Osteoblast (primary cell): ENCODE measurements at regions not wholly inside any gene's neighbourhood (a gene's known extent, or its start where the extent isn't known, plus 50 kb on each side); places are given as distances from the start of the nearest gene placed in this dataset.

ENCODE experiments used
- DNase-seq: peaks from one replicate; pipeline ENCODE4 v3.0.0; 2011; ENCODE audit warnings: low spot score, mixed read lengths; ENCODE audit not compliant: insufficient read length; ENCODE audit errors: missing footprints
- H2AFZ ChIP-seq: 2 replicates; pipeline ENCODE4 v1.6.0; 2011; ENCODE audit warnings: mild to moderate bottlenecking, low read length
- H3K27ac ChIP-seq: 2 replicates; pipeline ENCODE4 v1.5.1; 2011; ENCODE audit warnings: mild to moderate bottlenecking, low read depth, low read length, moderate library complexity
- H3K27me3 ChIP-seq: 2 replicates; pipeline ENCODE4 v1.6.0; 2012; ENCODE audit warnings: mild to moderate bottlenecking, control low read depth, inconsistent platforms, low read length, moderate library complexity; ENCODE audit not compliant: insufficient read depth
- H3K36me3 ChIP-seq: 2 replicates; pipeline ENCODE4 v1.5.1; 2011; ENCODE audit warnings: mild to moderate bottlenecking, low read length, control low read depth, moderate library complexity; ENCODE audit not compliant: insufficient read depth
- H3K4me1 ChIP-seq: 2 replicates; pipeline ENCODE4 v1.5.1; 2011; ENCODE audit warnings: mild to moderate bottlenecking, low read length, control low read depth, moderate library complexity; ENCODE audit not compliant: insufficient read depth
- H3K4me2 ChIP-seq: 2 replicates; pipeline ENCODE4 v1.6.0; 2011; ENCODE audit warnings: mild to moderate bottlenecking, low read length; ENCODE audit not compliant: insufficient read depth
- H3K4me3 ChIP-seq: fragments of 200-600 bp; sonication (generic); 3 replicates; pipeline ENCODE4 v1.5.1; 2012; ENCODE audit warnings: mild to moderate bottlenecking, low read length, inconsistent platforms; ENCODE audit not compliant: insufficient read depth
- H3K79me2 ChIP-seq: 2 replicates; pipeline ENCODE4 v1.6.0; 2012; ENCODE audit warnings: mild to moderate bottlenecking, low read length, control low read depth, inconsistent platforms; ENCODE audit not compliant: insufficient read depth
- H3K9me3 ChIP-seq: 2 replicates; pipeline ENCODE4 v1.5.1; 2011; ENCODE audit warnings: low read depth, low read length, control low read depth
- H4K20me1 ChIP-seq: 2 replicates; pipeline ENCODE4 v1.6.0; 2012; ENCODE audit warnings: mild to moderate bottlenecking, low read length, control low read depth; ENCODE audit not compliant: insufficient read depth
- CTCF ChIP-seq: IDR thresholded peaks from 2 replicates; pipeline ENCODE4 v1.5.1; 2011; ENCODE audit warnings: mild to moderate bottlenecking, low read depth, low read length, moderate library complexity; ENCODE audit errors: extremely low read depth

DNA sequence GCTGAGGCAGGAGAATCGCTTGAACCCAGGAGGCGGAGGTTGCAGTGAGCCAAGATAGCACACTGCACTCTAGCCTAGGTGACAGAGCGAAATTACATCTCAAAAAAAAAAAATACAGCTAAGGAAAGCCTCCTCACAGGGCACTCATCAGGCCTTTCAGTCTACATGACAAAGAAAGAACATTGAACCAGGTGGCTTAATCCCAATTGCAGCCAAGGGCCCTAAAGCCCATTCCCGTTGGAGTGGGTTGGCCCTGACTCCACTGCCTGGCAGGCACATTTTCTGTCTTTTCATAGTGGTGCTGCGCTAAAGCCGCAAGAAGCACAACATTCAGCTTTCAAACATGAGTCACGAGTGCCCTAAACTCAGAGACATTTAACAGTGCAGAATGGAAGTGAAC lies 372.5 kb downstream of the RNF144A start:
- no peaks in the 10 kb centered on the region for H3K36me3 ChIP-seq
- H3K9me3 ChIP-seq: no peaks in the 10 kb centered on the region
- TF ChIP-seq CTCF: no peak
- H4K20me1 ChIP-seq: no peaks in the 10 kb centered on the region
- no peak overlapping the region for H3K27ac ChIP-seq
- H3K79me2 ChIP-seq: no peaks in the 10 kb centered on the region
- H3K4me3 ChIP-seq: no peak overlapping the region
- H3K4me2 ChIP-seq: no peak overlapping the region
- no peaks in the 10 kb centered on the region for H3K27me3 ChIP-seq
- no peak for DNase-seq
- H3K4me1 ChIP-seq: no peaks in the 10 kb centered on the region
- H2AFZ ChIP-seq: no peak overlapping the region

DNA sequence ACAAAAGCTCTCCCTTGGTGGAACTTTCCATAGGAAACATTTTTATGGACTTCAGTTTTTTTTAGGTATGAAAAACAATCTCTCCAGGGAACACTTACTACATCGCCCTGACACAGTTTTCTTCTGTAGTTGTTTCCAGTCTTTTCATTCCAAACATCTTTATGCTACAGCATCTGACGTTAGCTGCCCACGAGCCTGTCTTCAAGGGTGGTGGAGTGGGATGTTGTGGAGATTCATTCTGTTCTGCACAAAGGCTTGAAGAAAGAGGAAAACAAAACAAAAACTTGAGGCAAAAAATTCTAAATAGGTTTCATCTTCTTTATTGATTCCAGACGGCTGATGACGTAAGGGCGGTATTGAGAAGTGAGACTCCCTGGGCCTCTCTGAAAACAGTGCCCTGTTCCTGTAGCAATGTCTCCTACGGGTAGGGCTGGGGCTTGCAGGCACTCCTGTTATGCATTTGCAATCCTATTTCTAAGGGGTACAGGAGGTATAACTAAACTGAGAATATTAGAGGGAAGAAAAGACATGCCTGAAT lies 375.0 kb downstream of the RNF144A start:
- Histone ChIP-seq H3K4me3 (no peak overlapping the region), H3K4me1 (no peaks in the 10 kb centered on the region), H3K36me3 (no peaks in the 10 kb centered on the region), H2AFZ (no peak overlapping the region), H3K9me3 (no peaks in the 10 kb centered on the region), H4K20me1 (no peaks in the 10 kb centered on the region), H3K4me2 (no peak overlapping the region), H3K79me2 (no peaks in the 10 kb centered on the region), H3K27me3 (no peaks in the 10 kb centered on the region), H3K27ac (no peak overlapping the region)
- no peak for TF ChIP-seq CTCF
- DNase-seq: no peak

DNA sequence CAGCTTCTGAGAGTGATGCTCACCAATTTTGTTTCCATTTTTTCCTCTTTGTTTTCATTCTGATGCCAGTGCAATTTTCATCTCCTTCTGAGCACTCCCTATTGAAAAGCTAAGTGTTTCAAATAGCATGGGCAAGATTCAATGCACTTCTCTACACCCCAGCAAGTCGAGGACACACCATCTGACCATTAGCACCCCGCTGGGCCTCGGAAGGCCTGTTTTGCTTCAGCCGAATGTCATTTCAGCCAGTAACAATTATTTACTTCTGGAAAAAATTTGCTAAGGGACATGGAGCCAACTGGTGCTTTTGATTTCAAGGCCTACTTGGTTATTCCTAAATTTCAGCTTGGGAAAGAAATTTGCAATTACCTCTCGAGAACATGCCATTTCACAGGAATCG lies 392.4 kb downstream of the RNF144A start:
- no peaks in the 10 kb centered on the region for H3K27me3 ChIP-seq
- no peaks in the 10 kb centered on the region for H3K36me3 ChIP-seq
- no peaks in the 10 kb centered on the region for H4K20me1 ChIP-seq
- H3K27ac ChIP-seq: no peak overlapping the region
- no peak overlapping the region for H3K4me2 ChIP-seq
- H3K4me3 ChIP-seq: no peak overlapping the region
- no peak for DNase-seq
- H3K79me2 ChIP-seq: no peaks in the 10 kb centered on the region
- no peak for TF ChIP-seq CTCF
- H2AFZ ChIP-seq: no peak overlapping the region
- H3K9me3 ChIP-seq: peaks cover 2% of the 10 kb centered on the region
- no peaks in the 10 kb centered on the region for H3K4me1 ChIP-seq

DNA sequence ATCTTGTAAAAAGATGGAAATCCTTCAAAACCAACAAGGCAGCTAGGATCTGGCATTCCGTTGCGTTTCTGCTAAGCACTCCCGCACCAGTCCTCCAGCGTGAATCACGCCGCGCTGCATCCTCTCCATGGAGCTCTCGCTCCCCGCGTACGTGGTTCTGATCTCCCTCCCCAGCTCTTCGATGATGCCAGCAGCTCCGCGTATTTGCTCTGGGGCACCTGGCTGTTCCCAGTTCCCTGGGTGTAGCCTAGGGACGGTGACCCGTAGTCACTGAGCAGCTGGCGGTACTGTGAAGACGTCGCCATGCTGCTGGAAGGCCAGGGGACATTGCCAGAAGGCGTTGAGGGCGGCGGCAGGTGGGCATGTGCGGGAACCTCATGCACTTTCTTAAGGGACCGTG lies 407.5 kb downstream of the RNF144A start:
- no peak overlapping the region for H3K27ac ChIP-seq
- TF ChIP-seq CTCF: no peak
- no peaks in the 10 kb centered on the region for H3K79me2 ChIP-seq
- H4K20me1 ChIP-seq: no peaks in the 10 kb centered on the region
- H3K4me3 ChIP-seq: no peak overlapping the region
- no peaks in the 10 kb centered on the region for H3K4me1 ChIP-seq
- H3K9me3 ChIP-seq: no peaks in the 10 kb centered on the region
- H3K27me3 ChIP-seq: no peaks in the 10 kb centered on the region
- no peak overlapping the region for H3K4me2 ChIP-seq
- no peak overlapping the region for H2AFZ ChIP-seq
- H3K36me3 ChIP-seq: no peaks in the 10 kb centered on the region
- DNase-seq: no peak
